CD4-positive, CD25-positive, alpha-beta regulatory T cell (primary cell): ENCODE measurements at regions not wholly inside any gene's neighbourhood (a gene's known extent, or its start where the extent isn't known, plus 50 kb on each side); places are given as distances from the start of the nearest gene placed in this dataset.

ENCODE experiments used
- ATAC-seq, 2 donors: fragments of 150-1000 bp; cut with Tn5 transposase; one replicate each; pipeline ENCODE4 v1.10.0; 2021; ENCODE audit warnings: low read depth in 2 of 2, moderate number of reproducible peaks in 2 of 2, moderate library complexity in 1 of 2
- DNase-seq, 3 donors: peaks; one replicate each; pipeline versions ENCODE4 v3.0.0 to v3.0.0-alpha.2; 2012 to 2022; ENCODE audit warnings: mixed read lengths in 1 of 3
- H3K27ac ChIP-seq: one replicate; pipeline ENCODE4 v1.7.0; 2013; ENCODE audit warnings: mild to moderate bottlenecking, low read length; ENCODE audit not compliant: insufficient read depth, poor library complexity, severe bottlenecking
- H3K27me3 ChIP-seq: one replicate; pipeline ENCODE4 v1.7.0; 2013; ENCODE audit warnings: low read length; ENCODE audit not compliant: control insufficient read depth, insufficient read depth
- H3K36me3 ChIP-seq: one replicate; pipeline ENCODE4 v1.7.0; 2013; ENCODE audit warnings: mild to moderate bottlenecking, low read length, moderate library complexity; ENCODE audit not compliant: control insufficient read depth, insufficient read depth
- H3K4me1 ChIP-seq: 2 replicates; pipeline ENCODE4 v1.7.0; 2013; ENCODE audit warnings: mild to moderate bottlenecking, low read length; ENCODE audit not compliant: insufficient read depth, control insufficient read depth, poor library complexity, severe bottlenecking
- H3K4me3 ChIP-seq: one replicate; pipeline ENCODE4 v1.7.0; 2013; ENCODE audit warnings: low read depth, mild to moderate bottlenecking, low read length, moderate library complexity
- H3K9me3 ChIP-seq, 2 experiments: 1 replicate in 1 of 2; 2 replicates in 1 of 2; pipeline ENCODE4 v1.7.0; 2013; ENCODE audit warnings: low read length in 2 of 2, mild to moderate bottlenecking in 1 of 2, moderate library complexity in 1 of 2; ENCODE audit not compliant: control insufficient read depth in 2 of 2
- H3K27ac Mint-ChIP-seq, 3 donors: one replicate each; pipeline ENCODE4 v1.8.0; 2020 to 2022; ENCODE audit warnings: mild to moderate bottlenecking in 3 of 3, mixed read lengths in 3 of 3, moderate library complexity in 2 of 3
- H3K27me3 Mint-ChIP-seq: one replicate; pipeline ENCODE4 v1.8.0; 2022; ENCODE audit warnings: mild to moderate bottlenecking, mixed read lengths
- H3K36me3 Mint-ChIP-seq: one replicate; pipeline ENCODE4 v1.8.0; 2020; ENCODE audit warnings: mixed read lengths
- H3K4me1 Mint-ChIP-seq, 4 donors: one replicate each; pipeline ENCODE4 v1.8.0; 2020 to 2022; ENCODE audit warnings: mixed read lengths in 4 of 4, mild to moderate bottlenecking in 1 of 4
- H3K4me3 Mint-ChIP-seq, 4 donors: one replicate each; pipeline ENCODE4 v1.8.0; 2020 to 2022; ENCODE audit warnings: mild to moderate bottlenecking in 4 of 4, mixed read lengths in 4 of 4, moderate library complexity in 3 of 4
- H3K9me3 Mint-ChIP-seq, 7 donors: one replicate each; pipeline ENCODE4 v1.8.0; 2020 to 2022; ENCODE audit warnings: mixed read lengths in 7 of 7, mild to moderate bottlenecking in 3 of 7, moderate library complexity in 2 of 7

- Mint-ChIP-seq H3K4me1 (no peaks in the 10 kb centered on the region), H3K9me3 (peaks cover 0 to 1% (median 0%) of the 10 kb centered on the region in 7 donors), H3K36me3 (no peaks in the 10 kb centered on the region), H3K27ac (no peak overlapping the region), H3K27me3 (peaks cover 9% of the 10 kb centered on the region), H3K4me3 (no peak overlapping the region)
- H3K36me3 ChIP-seq, result no peaks in the 10 kb centered on the region
- H3K4me1 ChIP-seq, result no peaks in the 10 kb centered on the region
- H3K9me3 ChIP-seq, result no peaks in the 10 kb centered on the region
- no peak overlapping the region for H3K27ac ChIP-seq
- no peaks in the 10 kb centered on the region for H3K27me3 ChIP-seq
- ATAC-seq (no peak), DNase-seq (no peak)
- H3K4me3 ChIP-seq, result no peak overlapping the region
Measured at GRCh38 chr3:153001210-153002078, 160.6 kb upstream of the RAP2B start.

- Mint-ChIP-seq H3K9me3 (peaks cover 0 to 1% (median 0%) of the 10 kb centered on the region in 7 donors), H3K27ac (no peak overlapping the region), H3K4me1 (no peaks in the 10 kb centered on the region), H3K27me3 (peaks cover 14% of the 10 kb centered on the region), H3K36me3 (no peaks in the 10 kb centered on the region), H3K4me3 (no peak overlapping the region)
- no peaks in the 10 kb centered on the region for H3K36me3 ChIP-seq
- no peaks in the 10 kb centered on the region for H3K9me3 ChIP-seq
- H3K27me3 ChIP-seq, result no peaks in the 10 kb centered on the region
- ATAC-seq, result no peak
- H3K4me3 ChIP-seq, result no peak overlapping the region
- no peaks in the 10 kb centered on the region for H3K4me1 ChIP-seq
- H3K27ac ChIP-seq, result no peak overlapping the region
- DNase-seq, result no peak
Measured at GRCh38 chr3:153003441-153003840, 158.6 kb upstream of the RAP2B start.

- Mint-ChIP-seq H3K4me1 (no peaks in the 10 kb centered on the region), H3K27ac (peak overlapping the region in 1 of 3 donors; percentile 7), H3K27me3 (peaks cover 14% of the 10 kb centered on the region), H3K4me3 (no peak overlapping the region), H3K36me3 (no peaks in the 10 kb centered on the region), H3K9me3 (peaks cover 0 to 1% (median 0%) of the 10 kb centered on the region in 7 donors)
- Histone ChIP-seq H3K9me3 (no peaks in the 10 kb centered on the region), H3K4me3 (no peak overlapping the region), H3K36me3 (no peaks in the 10 kb centered on the region), H3K4me1 (no peaks in the 10 kb centered on the region), H3K27me3 (no peaks in the 10 kb centered on the region), H3K27ac (no peak overlapping the region)
- no peak for ATAC-seq
- no peak for DNase-seq
Measured at GRCh38 chr3:153003862-153004261, 158.2 kb upstream of the RAP2B start.

- no peak overlapping the region for H3K4me3 ChIP-seq
- Mint-ChIP-seq H3K27ac (no peak overlapping the region), H3K4me1 (no peaks in the 10 kb centered on the region), H3K9me3 (no peaks in the 10 kb centered on the region), H3K27me3 (peaks cover 14% of the 10 kb centered on the region), H3K36me3 (no peaks in the 10 kb centered on the region), H3K4me3 (no peak overlapping the region)
- H3K36me3 ChIP-seq, result no peaks in the 10 kb centered on the region
- no peaks in the 10 kb centered on the region for H3K27me3 ChIP-seq
- no peaks in the 10 kb centered on the region for H3K4me1 ChIP-seq
- H3K9me3 ChIP-seq, result no peaks in the 10 kb centered on the region
- DNase-seq, result no peak
- no peak for ATAC-seq
- H3K27ac ChIP-seq, result no peak overlapping the region
Measured at GRCh38 chr3:153008226-153008625, 153.8 kb upstream of the RAP2B start.

GRCh38 chr3:153023896-153024295, 138.1 kb upstream of the RAP2B start:
- DNase-seq (no peak), ATAC-seq (no peak)
- H3K4me3 ChIP-seq, result no peak overlapping the region
- Mint-ChIP-seq H3K9me3 (no peaks in the 10 kb centered on the region), H3K4me3 (no peak overlapping the region), H3K27ac (peak overlapping the region in 1 of 3 donors; percentile 7), H3K36me3 (no peaks in the 10 kb centered on the region), H3K4me1 (no peaks in the 10 kb centered on the region), H3K27me3 (peaks cover 7% of the 10 kb centered on the region)
- H3K4me1 ChIP-seq, result no peaks in the 10 kb centered on the region
- H3K36me3 ChIP-seq, result no peaks in the 10 kb centered on the region
- H3K27me3 ChIP-seq, result no peaks in the 10 kb centered on the region
- H3K9me3 ChIP-seq, result no peaks in the 10 kb centered on the region
- no peak overlapping the region for H3K27ac ChIP-seq

- Mint-ChIP-seq H3K27ac (no peak overlapping the region), H3K27me3 (peaks cover 7% of the 10 kb centered on the region), H3K4me3 (no peak overlapping the region), H3K9me3 (no peaks in the 10 kb centered on the region), H3K36me3 (no peaks in the 10 kb centered on the region), H3K4me1 (no peaks in the 10 kb centered on the region)
- Histone ChIP-seq H3K9me3 (no peaks in the 10 kb centered on the region), H3K4me1 (no peaks in the 10 kb centered on the region), H3K27me3 (peaks cover 3% of the 10 kb centered on the region), H3K27ac (no peak overlapping the region), H3K36me3 (no peaks in the 10 kb centered on the region), H3K4me3 (no peak overlapping the region)
- peak in 2 of 3 donors; percentile 23 to 43 for DNase-seq
- ATAC-seq, result no peak
Measured at GRCh38 chr3:153026026-153026425, 136.0 kb upstream of the RAP2B start.

GRCh38 chr3:153028381-153028780, 133.6 kb upstream of the RAP2B start:
- no peak overlapping the region for H3K4me3 Mint-ChIP-seq
- no peaks in the 10 kb centered on the region for H3K36me3 Mint-ChIP-seq
- Histone ChIP-seq H3K4me1 (no peaks in the 10 kb centered on the region), H3K36me3 (no peaks in the 10 kb centered on the region), H3K9me3 (no peaks in the 10 kb centered on the region), H3K27me3 (peaks cover 3% of the 10 kb centered on the region), H3K27ac (no peak overlapping the region), H3K4me3 (no peak overlapping the region)
- no peak overlapping the region for H3K27ac Mint-ChIP-seq
- H3K9me3 Mint-ChIP-seq, result no peaks in the 10 kb centered on the region
- peaks cover 11% of the 10 kb centered on the region for H3K27me3 Mint-ChIP-seq
- H3K4me1 Mint-ChIP-seq, result no peaks in the 10 kb centered on the region
- DNase-seq (no peak), ATAC-seq (no peak)

- Mint-ChIP-seq H3K9me3 (no peaks in the 10 kb centered on the region), H3K36me3 (no peaks in the 10 kb centered on the region), H3K4me1 (no peaks in the 10 kb centered on the region), H3K27me3 (peaks cover 13% of the 10 kb centered on the region), H3K4me3 (no peak overlapping the region), H3K27ac (no peak overlapping the region)
- DNase-seq (no peak), ATAC-seq (no peak)
- Histone ChIP-seq H3K9me3 (no peaks in the 10 kb centered on the region), H3K27ac (no peak overlapping the region), H3K27me3 (peaks cover 3% of the 10 kb centered on the region), H3K36me3 (no peaks in the 10 kb centered on the region), H3K4me1 (no peaks in the 10 kb centered on the region), H3K4me3 (no peak overlapping the region)
Measured at GRCh38 chr3:153029350-153029749, 132.7 kb upstream of the RAP2B start.
